AG08396 (cell line): ENCODE measurements at regions not wholly inside any gene's neighbourhood (a gene's known extent, or its start where the extent isn't known, plus 50 kb on each side); places are given as distances from the start of the nearest gene placed in this dataset.

ENCODE experiments used
- DNase-seq: peaks from one replicate; pipeline ENCODE4 v3.0.0; 2012; ENCODE audit warnings: low spot score, mixed read lengths

DNA sequence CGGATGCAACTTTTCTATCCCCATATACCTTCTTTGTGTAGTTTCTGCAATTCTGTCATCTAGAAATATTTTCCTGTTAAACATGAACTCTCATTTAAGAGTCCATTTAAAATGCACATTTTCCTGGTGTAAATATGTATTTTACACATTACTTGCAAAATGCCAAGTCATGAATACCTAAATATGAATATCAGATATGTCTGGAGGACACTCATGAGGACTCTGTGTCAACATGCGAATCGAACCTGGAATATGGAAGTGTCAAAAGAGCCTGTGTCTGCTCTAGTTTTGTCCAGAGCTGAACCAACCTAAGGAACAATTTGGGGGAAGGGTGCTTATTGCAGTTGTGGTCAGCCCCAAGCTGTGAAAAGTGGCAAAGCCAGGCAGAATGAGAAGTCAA is 163.7 kb upstream of the CELF2 start:
- DNase-seq: no peak

DNA sequence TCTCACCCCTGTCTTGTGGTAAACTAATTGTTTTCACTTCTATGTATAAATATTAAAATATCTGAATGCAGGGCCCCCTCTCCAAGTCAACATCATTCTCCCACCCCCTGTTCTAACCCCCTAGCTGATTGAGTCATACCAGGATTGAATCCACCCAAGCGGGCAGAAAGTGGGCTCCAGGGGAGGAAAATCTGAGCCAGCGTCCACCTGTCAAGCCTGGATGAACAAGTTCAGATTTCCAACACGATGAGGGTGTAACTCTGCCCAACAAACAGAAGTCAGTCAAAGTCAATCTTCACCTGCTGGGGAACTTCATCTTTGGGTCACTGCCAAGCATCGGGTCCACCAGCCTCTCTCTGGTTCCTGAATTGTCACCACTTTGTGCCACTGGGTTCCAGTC is 162.9 kb upstream of the CELF2 start:
- DNase-seq: no peak

- DNase-seq: no peak
Observed at GRCh38 chr10:10855151-10855581, 162.5 kb upstream of the CELF2 start.

- DNase-seq: no peak
Observed at GRCh38 chr10:10860455-10860976, 157.2 kb upstream of the CELF2 start.

GRCh38 chr10:10865303-10865702 is 152.4 kb upstream of the CELF2 start:
- DNase-seq: no peak

- DNase-seq: no peak
Observed at GRCh38 chr10:10865913-10866312, 151.8 kb upstream of the CELF2 start.

DNA sequence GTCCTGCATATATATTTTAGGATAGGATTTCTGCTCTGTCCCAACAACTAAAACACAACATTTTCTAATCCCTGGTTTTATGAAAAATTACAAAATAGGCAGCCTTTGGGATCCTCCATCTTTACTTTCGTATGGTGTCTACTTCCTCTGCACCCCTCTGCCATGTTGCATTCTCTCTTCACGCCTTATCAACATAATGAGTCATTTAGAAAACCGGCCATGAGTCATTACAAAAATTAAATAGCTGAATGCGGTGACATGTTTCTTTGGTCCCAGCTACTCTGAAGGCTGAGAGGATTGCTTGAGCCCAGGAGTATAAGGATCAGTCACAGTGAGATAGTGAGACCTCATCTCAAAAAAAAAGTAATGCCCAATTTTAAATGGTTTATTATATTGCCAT is 148.1 kb upstream of the CELF2 start:
- no peak for DNase-seq

- no peak for DNase-seq
Observed at GRCh38 chr10:10870523-10871241, 147.0 kb upstream of the CELF2 start.

DNA sequence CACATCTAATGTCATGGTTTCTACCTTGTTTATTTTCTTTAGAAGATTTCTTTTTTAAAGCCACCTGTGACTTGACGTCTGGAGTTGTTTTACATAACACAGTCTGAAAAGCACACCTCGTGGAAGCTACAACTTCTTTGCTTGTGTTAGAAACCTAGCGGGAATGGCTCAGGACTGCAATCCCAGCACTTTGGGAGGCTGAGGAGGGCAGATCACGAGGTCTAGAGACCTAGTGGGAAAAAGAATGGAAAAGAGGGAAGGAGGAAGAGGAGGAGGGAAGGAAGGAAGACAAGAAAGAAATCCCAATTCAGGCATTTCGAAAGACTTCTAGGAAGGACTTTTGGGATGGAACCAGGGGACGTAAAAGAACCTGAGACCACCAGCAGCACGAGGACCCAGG is 146.3 kb upstream of the CELF2 start:
- DNase-seq: no peak

DNA sequence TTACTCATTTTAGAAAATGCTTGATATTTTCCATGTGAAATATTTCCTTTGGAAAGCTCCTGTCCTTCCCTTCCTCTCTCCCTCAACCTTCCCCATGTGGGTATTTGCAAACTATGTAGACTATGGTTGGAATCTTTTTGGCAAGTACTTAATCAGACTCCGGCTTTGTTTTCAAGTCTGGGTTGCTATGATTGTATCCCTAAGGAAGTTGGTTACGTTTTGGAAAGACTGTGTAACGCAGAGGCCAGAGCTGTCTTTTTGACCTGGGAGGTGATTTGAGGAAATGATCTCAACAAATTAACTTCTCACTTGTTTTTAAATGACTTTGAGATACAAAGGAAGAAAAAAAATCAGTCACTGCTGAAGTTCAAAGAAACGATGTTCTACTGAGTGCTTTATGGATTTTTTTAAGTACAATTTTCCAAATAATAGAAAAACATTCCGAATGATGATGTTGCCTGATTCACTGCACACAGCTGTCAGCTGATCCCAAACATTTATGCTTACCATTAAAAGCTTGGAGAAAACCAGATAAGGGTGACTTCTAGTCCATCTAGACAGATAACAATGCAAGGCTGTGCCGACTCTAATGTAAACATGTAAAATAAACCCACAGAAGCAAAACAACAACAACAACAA is 145.5 kb upstream of the CELF2 start:
- DNase-seq: peak; percentile 62

DNA sequence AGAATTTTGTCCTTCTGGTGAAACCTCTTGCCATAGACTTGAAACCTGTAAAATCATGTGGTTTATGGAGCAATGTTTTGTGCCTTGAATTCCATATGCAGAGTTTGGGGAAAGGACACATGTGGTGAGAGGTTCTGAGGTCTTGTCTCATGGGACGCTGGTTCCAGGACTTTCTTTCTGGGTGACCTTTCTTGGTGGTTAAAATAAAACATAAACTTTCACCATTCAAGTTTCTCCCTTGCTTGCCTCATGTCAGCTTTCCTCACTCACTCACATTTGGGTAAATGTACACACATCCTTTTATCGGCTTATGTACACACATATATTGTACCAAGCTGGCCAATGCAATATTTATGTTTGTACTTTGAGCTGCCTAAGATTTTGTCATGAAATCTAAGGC is 144.9 kb upstream of the CELF2 start:
- DNase-seq: no peak

- DNase-seq: no peak
Observed at GRCh38 chr10:10873289-10873688, 144.4 kb upstream of the CELF2 start.

GRCh38 chr10:10873915-10874314 is 143.8 kb upstream of the CELF2 start:
- DNase-seq: no peak

DNA sequence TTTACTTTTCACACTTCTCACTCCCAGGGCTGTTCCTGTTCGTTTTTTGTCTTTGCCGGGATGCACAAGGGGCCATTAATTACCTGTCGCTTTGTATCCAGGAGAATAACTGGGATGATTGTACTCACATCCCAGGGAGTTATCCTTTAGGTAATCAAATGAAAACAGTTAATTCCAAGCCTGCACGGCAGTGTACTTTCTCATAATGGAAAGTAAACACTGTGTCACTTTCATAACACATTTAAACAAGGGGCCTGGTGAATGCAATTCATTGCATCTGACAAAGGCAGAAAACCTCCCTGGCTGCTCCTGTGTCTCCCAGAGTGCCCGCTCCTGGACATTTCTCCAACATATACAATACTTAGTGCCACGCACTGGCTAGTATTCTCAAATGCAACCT is 138.7 kb upstream of the CELF2 start:
- no peak for DNase-seq

- no peak for DNase-seq
Observed at GRCh38 chr10:10881117-10881813, 136.4 kb upstream of the CELF2 start.

DNA sequence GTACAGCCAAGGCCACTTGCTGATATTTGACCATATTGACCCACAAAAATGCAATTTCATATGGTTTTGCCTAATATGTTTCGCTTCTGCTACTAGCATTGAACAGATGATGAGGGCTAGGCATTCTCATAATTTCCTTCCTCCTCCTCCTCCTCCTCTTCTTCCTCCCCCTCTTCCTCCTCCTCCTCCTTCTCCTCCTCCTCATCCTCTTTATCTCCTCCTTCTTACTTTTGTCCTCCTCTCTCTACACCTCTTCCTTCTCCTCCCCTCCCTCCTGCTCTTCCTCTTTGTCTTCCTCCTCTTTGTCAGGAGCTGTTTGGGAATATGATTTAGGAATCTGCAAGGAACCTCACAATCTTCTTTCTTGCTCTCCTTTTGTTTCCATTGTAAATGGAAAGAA is 133.9 kb upstream of the CELF2 start:
- DNase-seq: no peak

GRCh38 chr10:10886861-10887531 is 130.7 kb upstream of the CELF2 start:
- DNase-seq: no peak

DNA sequence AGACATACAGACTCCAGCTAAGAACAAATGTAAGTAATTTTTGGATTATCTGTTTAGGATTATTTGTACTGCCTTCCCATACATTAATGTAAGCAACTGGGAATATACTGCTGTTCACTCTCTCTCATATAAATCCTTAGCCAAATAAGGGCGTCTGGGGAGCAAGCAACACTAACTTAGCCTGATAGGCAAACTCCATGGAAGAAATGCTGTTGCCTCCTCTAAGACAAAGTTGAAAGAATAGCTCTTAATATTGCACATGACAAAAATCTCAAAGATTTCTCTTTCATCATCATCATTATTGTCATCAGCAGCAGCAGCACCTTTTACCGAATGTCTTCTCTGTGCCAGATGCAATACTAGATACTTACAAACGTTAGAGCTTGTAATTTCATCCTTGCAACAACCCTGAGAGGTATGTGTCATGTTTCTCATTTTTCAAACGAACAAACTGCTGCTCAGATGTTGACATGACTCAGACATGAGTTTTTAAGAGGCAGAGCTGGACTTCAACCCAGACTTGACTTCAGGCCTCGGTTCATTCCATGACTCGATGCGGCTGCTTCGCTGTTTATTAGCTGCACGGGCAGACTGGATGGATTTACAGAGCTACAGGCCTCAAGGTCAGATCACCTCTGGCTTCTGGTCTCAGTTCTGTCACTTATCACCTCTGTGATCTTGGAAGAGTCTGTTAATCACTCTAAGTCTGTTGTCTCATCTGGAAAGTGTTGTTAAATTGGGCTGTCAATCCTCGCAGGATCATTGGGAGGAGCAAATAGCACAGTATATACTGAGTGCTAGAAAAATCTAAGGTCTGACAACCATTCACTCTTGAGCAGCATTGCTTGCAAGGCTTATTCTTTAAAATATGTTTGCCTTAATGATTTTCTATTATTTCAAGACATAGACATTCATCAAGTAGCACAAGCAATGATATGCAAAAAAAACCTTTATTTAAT is 126.3 kb upstream of the CELF2 start:
- peak; percentile 48 for DNase-seq

DNA sequence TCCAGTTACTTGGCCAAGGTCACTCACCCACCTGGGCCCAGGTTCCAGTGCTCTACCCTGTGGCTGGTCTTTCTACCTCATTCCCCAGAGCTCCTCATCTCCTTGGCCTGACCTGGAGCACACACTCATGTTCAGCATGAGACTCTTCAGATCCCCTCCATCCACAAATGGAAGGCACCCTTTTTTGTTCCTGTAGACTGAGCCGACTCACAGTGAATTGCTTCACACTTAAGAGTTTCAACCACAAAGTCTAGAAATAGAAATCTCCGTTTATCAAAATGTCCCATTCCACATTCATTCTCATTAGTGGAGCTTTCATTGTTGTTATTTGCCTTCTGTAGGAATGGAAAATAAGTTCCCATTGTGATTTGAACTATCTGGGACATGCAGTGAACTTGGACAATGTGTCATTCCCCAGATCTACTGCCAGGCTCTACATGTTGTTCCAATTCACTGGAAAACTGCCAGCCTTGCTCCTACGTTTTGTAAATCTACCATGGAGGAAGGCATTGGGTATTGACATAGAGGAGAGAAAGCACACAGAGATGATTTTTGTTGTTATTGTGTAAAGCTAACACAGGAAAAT is 125.3 kb upstream of the CELF2 start:
- no peak for DNase-seq

- no peak for DNase-seq
Observed at GRCh38 chr10:10897400-10897799, 120.3 kb upstream of the CELF2 start.

GRCh38 chr10:10901906-10902305 is 115.8 kb upstream of the CELF2 start:
- no peak for DNase-seq
